GM19351 (cell line): ENCODE measurements at regions not wholly inside any gene's neighbourhood (a gene's known extent, or its start where the extent isn't known, plus 50 kb on each side); places are given as distances from the start of the nearest gene placed in this dataset.
"Not testable (repeated sequence)": the region's sequence is repeated elsewhere in the genome, so short reads cannot be mapped to it uniquely, and the experiment has no call there.

Experiments
- ATAC-seq: cut with Tn5 transposase; IDR thresholded peaks from one replicate; pipeline ENCODE4 v1.9.1; 2021; ENCODE audit warnings: mild to moderate bottlenecking, moderate library complexity; ENCODE audit not compliant: unreplicated experiment

GRCh38 chr9:1837453-1838084 lies 177.6 kb upstream of the SMARCA2 start:
- ATAC-seq, result peak; percentile 85

DNA sequence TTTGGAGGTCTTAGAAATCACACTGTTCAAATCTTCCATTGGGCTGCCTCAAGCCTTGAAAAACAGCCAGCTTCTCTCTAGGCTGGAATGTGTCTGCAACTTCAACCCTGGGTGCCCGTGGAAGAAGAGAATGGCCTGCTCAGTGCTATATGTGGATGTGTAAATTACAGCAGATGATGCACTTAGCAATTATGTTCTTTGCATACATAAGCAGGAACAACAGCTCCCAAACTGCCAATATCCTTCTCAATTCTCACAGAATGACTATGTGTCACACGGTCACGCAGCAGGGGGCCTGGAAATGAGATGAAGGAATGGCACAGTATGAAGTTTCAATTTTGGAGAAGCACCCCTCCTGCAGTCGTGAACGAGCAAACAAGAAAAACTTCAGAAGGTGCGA lies 175.2 kb upstream of the SMARCA2 start:
- no peak for ATAC-seq

DNA sequence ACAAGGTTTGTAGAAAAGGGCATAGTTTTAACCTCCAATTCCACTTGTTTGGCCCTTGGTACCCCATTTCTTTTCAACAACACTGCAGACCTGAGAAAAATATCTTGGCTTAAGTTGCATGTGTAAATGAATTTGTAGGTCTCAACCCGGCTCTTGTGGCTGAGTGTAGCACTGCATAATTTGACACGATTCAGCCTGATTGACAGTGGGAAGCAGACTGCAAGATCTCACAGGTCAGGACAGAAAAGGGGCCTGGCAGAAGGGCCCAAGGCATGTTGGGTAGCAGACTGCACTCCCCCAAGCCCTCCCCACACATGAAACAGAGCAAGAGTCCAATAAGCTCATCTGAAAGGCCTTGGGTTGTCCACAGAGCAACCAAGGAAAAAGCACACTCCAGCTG lies 169.7 kb upstream of the SMARCA2 start:
- ATAC-seq, result no peak

GRCh38 chr9:1855726-1856125 lies 159.4 kb upstream of the SMARCA2 start:
- ATAC-seq, result no peak

DNA sequence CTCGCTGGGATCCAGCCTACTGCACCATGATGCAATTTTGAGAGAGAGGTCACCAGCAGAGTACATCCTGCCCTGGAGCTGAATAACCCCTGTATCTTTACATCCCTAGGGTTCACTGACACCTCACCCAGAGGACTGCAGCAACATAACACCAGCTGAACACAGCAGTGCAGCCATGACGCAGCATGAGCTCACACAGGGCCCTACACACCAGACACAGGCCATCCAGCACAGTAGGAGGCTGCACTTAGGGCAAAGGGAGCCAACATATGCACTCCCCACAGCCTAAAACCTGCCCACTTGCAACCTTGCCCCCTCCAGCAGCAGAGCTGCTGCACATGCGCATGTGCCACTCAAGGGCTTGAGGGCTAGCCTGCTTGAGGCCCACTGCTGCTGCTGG lies 157.3 kb upstream of the SMARCA2 start:
- no peak for ATAC-seq

DNA sequence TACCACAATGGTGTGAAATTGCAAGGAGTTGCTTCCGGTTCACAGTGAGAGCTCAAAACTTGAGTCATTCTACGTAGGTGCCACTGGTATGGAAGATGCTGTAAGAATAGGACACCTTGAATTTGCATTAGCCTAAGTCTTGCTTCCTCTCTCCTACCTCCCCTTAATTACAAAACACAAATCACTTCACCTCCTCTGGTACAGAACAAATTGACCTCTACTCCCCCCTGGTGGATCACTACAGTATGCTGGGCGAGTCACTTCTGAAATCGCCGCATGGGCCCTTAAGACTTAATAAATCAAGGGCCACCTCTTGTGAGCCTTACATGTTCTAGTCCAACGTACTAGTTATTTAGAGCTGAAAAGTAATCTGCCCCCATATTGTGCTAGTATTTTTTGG lies 145.3 kb upstream of the SMARCA2 start:
- peak; percentile 97 for ATAC-seq

- no peak for ATAC-seq
These were observed 144.2 kb upstream of the SMARCA2 start for GRCh38 chr9:1870915-1871314.

DNA sequence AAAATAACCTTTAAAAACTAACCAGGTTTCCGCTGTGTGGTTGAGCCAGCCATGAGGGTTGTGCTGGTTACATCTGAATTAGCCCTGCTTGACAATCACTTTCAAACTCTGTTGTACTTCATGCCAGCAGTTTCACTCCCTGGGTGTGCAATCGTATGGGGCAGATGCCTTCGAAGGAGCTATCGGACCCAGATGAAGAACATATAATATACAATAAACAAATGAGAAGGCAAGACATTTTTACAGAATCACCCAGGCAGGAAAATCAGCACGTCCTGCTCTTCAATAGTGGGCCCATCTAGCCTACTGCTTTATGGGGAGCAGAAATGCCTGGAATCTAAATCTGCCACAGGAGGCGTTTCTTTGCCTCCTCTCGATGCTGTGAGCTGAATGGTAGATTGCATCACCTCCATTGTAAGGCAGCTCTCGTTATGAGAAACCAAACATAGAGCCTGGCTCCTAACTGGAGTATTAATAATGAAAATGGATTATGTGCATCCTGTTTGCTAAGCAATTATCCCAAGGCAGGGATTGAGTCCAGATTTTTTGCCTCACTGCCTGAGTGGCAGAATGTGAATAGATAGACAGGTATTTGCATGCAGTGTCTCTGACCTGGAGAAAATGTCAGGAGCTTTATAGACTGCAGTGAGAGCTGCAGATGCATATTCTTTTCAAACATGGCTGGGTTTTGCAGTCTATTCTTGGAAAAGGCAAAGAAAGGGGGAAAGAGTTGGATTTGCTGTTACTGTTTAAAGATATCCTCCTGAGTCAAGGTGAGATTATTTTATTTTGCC lies 143.3 kb upstream of the SMARCA2 start:
- no peak for ATAC-seq

- ATAC-seq, result no peak
These were observed 139.8 kb upstream of the SMARCA2 start for GRCh38 chr9:1875251-1875851.

DNA sequence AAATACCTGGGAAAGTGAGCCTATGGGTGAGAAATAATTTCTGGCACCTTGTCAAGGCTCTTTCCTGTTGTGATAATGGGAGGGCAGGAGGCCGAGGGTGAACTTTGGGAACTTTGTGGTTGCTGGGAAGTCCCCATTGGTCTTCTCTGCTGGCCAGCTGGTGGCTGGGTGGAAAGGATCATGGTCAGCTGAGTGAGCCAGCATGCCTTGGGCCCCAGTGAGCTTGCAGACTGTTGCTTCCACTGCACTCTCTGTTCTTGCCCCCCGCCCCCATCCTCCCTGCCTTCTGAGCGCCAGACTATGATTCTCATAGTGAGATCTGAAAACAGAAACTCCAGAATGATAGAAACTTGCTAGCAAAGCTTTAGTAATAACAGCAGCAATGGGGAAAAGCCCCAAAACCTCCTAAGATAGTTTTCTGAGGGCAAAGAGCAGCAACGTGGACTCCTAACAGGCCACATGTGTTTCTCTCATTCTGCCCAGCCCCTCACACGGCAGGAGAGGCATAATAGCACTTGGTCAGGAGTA lies 139.2 kb upstream of the SMARCA2 start:
- peak; percentile 60 for ATAC-seq

DNA sequence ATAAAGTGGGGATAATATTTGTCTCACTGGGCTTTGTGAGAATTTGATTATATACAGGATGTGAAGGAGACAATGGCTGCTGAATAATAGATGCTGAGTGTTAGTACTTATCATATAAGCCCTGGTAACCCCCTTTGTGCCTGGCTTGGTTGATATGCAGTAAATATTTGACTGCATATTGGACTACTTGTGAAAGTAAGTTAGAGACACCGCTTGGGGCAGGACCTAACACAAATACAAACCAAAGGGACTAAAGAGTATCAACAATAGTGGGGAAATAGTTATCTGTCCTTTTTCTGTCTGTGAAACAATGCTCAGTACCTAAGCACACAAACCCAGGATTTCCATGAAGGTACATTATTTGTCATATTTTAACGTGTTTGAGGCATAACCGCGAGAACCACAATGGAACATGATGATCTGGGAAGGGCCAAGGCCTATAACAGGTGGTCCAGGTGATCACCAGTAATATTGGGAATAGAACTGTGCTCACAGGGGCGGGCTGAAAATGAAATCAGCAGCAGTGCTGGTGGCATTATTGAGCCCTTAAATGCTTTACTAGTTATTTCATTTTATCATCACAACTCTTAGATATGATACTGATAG lies 138.2 kb upstream of the SMARCA2 start:
- no peak for ATAC-seq

GRCh38 chr9:1877951-1878350 lies 137.2 kb upstream of the SMARCA2 start:
- ATAC-seq, result no peak

DNA sequence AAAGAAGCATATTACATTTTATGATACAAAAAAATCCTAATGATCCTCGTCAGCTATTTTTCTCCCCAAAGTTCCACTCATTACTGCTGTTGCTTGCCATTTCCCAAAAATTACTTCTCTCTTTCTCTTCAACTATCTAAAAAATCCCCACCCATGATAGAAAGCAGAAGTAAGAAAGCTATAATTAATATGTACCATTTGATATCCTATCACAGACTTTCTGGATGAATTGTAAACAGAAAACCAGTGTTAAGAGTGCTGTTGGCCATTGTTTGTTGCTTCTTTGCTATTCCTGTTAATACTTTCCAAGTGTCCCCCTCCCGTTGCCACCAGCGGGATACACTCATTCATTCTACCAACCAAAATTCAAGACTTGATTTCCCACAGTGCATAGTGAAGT lies 136.3 kb upstream of the SMARCA2 start:
- no peak for ATAC-seq

GRCh38 chr9:1879501-1879900 lies 135.6 kb upstream of the SMARCA2 start:
- peak; percentile 44 for ATAC-seq

GRCh38 chr9:1880038-1880565 lies 135.0 kb upstream of the SMARCA2 start:
- ATAC-seq, result no peak

GRCh38 chr9:1881708-1882295 lies 133.3 kb upstream of the SMARCA2 start:
- ATAC-seq, result no peak

DNA sequence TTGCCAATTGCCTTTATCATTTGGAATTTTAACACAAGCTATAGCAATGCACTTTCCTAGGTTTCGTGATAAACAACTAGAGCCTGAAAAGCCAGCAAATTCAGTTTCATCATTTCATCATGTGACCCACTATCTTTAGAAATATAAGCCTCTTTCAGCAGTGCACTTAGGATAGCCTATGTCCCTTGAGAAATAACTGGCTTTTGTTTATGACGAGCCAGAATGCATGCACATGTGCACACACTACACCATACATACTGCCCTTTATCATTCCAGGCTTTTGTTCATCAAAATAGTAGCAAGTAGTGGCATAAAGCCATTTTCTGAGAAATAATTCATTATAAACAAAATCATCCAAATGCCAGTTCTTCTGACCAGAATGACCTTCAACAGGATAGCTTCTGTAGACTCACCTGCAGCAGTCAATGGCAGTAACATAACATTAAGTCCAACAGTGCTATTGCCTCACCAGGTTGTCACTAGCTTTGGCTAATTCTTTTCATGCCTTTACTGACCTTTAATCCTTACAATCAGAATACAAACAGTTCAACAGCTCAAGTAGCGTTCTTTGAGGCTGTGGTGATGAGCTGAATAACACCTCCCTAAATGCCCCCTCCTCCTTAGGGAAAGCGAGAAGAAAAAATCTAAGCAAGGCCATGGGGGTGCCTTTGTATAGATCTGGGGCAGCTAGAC lies 132.3 kb upstream of the SMARCA2 start:
- no peak for ATAC-seq

GRCh38 chr9:1890201-1890600 lies 124.9 kb upstream of the SMARCA2 start:
- no peak for ATAC-seq

DNA sequence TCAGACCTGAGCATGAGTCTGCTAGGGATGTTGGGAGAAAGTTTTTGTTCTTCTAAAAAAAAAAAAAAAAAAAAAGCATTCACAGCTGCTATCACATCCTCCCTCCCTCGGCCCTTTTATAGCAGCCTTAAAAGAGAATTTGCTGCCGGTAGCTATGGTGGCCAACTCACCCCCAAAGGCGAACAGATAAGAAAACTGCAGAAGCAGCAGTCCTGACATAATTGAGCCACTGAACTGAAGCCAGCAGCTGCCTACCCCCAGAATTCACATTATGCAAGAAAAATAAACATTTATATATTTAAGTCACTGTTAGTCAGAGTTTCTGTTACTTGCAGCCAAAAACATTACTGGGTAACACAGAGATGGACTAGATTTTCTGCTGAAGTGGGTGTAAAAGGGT lies 124.3 kb upstream of the SMARCA2 start:
- ATAC-seq, result no peak

GRCh38 chr9:1903080-1903704 lies 112.0 kb upstream of the SMARCA2 start:
- ATAC-seq, result not testable (repeated sequence)
